ENCODE measurements at regions not wholly inside any gene's neighbourhood (a gene's known extent, or its start where the extent isn't known, plus 50 kb on each side); places are given as distances from the start of the nearest gene placed in this dataset.

- Mint-ChIP-seq H3K36me3 (ENCODE audit: low read depth) (no peaks in the 10 kb centered on the region), H3K9me3 (peaks cover 9% of the 10 kb centered on the region), H3K27ac (no peak overlapping the region), H3K27me3 (no peaks in the 10 kb centered on the region), H3K4me1 (ENCODE audit: low read depth) (no peaks in the 10 kb centered on the region), H3K4me3 (no peak overlapping the region)
- intact Hi-C loops (cut with micrococcal nuclease) = no loop called here
Measured at GRCh38 chr2:221657806-221658205, 85.7 kb upstream of the EPHA4 start.

GRCh38 chr2:221655300-221655699 is 83.2 kb upstream of the EPHA4 start:
- no peak overlapping the region for H3K4me3 Mint-ChIP-seq
- H3K27ac Mint-ChIP-seq = no peak overlapping the region
- H3K9me3 Mint-ChIP-seq = peaks cover 9% of the 10 kb centered on the region
- intact Hi-C loops (cut with micrococcal nuclease) = no loop called here
- no peaks in the 10 kb centered on the region for H3K36me3 Mint-ChIP-seq (ENCODE audit: low read depth)
- no peaks in the 10 kb centered on the region for H3K4me1 Mint-ChIP-seq (ENCODE audit: low read depth)
- no peaks in the 10 kb centered on the region for H3K27me3 Mint-ChIP-seq

GRCh38 chr2:221653182-221653581 is 81.1 kb upstream of the EPHA4 start:
- Mint-ChIP-seq H3K27me3 (no peaks in the 10 kb centered on the region), H3K4me3 (no peak overlapping the region), H3K36me3 (ENCODE audit: low read depth) (no peaks in the 10 kb centered on the region)

GRCh38 chr2:221649051-221649775 is 77.1 kb upstream of the EPHA4 start:
- Mint-ChIP-seq H3K36me3 (ENCODE audit: low read depth) (no peaks in the 10 kb centered on the region), H3K9me3 (no peaks in the 10 kb centered on the region), H3K27ac (no peak overlapping the region), H3K4me1 (ENCODE audit: low read depth) (no peaks in the 10 kb centered on the region), H3K27me3 (no peaks in the 10 kb centered on the region), H3K4me3 (no peak overlapping the region)
- intact Hi-C loops (cut with micrococcal nuclease) = no loop called here

More at GRCh38 chr2:221653182-221653581, 81.1 kb upstream of the EPHA4 start:
- Mint-ChIP-seq H3K4me1 (ENCODE audit: low read depth) (no peaks in the 10 kb centered on the region), H3K27ac (no peak overlapping the region), H3K9me3 (peaks cover 9% of the 10 kb centered on the region)
- intact Hi-C loops (cut with micrococcal nuclease) = no loop called here

GRCh38 chr2:221642447-221642846 is 70.3 kb upstream of the EPHA4 start:
- no peaks in the 10 kb centered on the region for H3K4me1 Mint-ChIP-seq (ENCODE audit: low read depth)
- intact Hi-C loops (cut with micrococcal nuclease) = no loop called here
- peaks cover 8% of the 10 kb centered on the region for H3K9me3 Mint-ChIP-seq
- no peak overlapping the region for H3K4me3 Mint-ChIP-seq
- H3K27me3 Mint-ChIP-seq = no peaks in the 10 kb centered on the region
- H3K36me3 Mint-ChIP-seq (ENCODE audit: low read depth) = no peaks in the 10 kb centered on the region
- no peak overlapping the region for H3K27ac Mint-ChIP-seq

- Mint-ChIP-seq H3K27ac (no peak overlapping the region), H3K36me3 (ENCODE audit: low read depth) (no peaks in the 10 kb centered on the region), H3K4me1 (ENCODE audit: low read depth) (no peaks in the 10 kb centered on the region), H3K4me3 (no peak overlapping the region), H3K9me3 (peaks cover 15% of the 10 kb centered on the region), H3K27me3 (no peaks in the 10 kb centered on the region)
- intact Hi-C loops (cut with micrococcal nuclease) = no loop called here
Measured at GRCh38 chr2:221641181-221641871, 69.2 kb upstream of the EPHA4 start.

- no peak overlapping the region for H3K4me3 Mint-ChIP-seq
- H3K9me3 Mint-ChIP-seq = peaks cover 15% of the 10 kb centered on the region
- H3K4me1 Mint-ChIP-seq (ENCODE audit: low read depth) = no peaks in the 10 kb centered on the region
- H3K36me3 Mint-ChIP-seq (ENCODE audit: low read depth) = no peaks in the 10 kb centered on the region
- intact Hi-C loops (cut with micrococcal nuclease) = no loop called here
- no peaks in the 10 kb centered on the region for H3K27me3 Mint-ChIP-seq
- H3K27ac Mint-ChIP-seq = no peak overlapping the region
Measured at GRCh38 chr2:221640686-221641085, 68.6 kb upstream of the EPHA4 start.

GRCh38 chr2:221637851-221638250 is 65.7 kb upstream of the EPHA4 start:
- H3K27ac Mint-ChIP-seq = no peak overlapping the region
- H3K4me1 Mint-ChIP-seq (ENCODE audit: low read depth) = no peaks in the 10 kb centered on the region
- intact Hi-C loops (cut with micrococcal nuclease) = no loop called here
- no peaks in the 10 kb centered on the region for H3K36me3 Mint-ChIP-seq (ENCODE audit: low read depth)
- no peak overlapping the region for H3K4me3 Mint-ChIP-seq
- no peaks in the 10 kb centered on the region for H3K27me3 Mint-ChIP-seq
- peaks cover 15% of the 10 kb centered on the region for H3K9me3 Mint-ChIP-seq

- H3K4me1 Mint-ChIP-seq (ENCODE audit: low read depth) = no peaks in the 10 kb centered on the region
- no peak overlapping the region for H3K27ac Mint-ChIP-seq
- H3K9me3 Mint-ChIP-seq = peaks cover 9% of the 10 kb centered on the region
Measured at GRCh38 chr2:221635949-221636348, 63.8 kb upstream of the EPHA4 start.

GRCh38 chr2:221629468-221629867 is 57.4 kb upstream of the EPHA4 start:
- H3K27me3 Mint-ChIP-seq = no peaks in the 10 kb centered on the region
- intact Hi-C loops (cut with micrococcal nuclease) = no loop called here
- H3K27ac Mint-ChIP-seq = no peak overlapping the region
- H3K36me3 Mint-ChIP-seq (ENCODE audit: low read depth) = no peaks in the 10 kb centered on the region
- no peaks in the 10 kb centered on the region for H3K4me1 Mint-ChIP-seq (ENCODE audit: low read depth)
- no peaks in the 10 kb centered on the region for H3K9me3 Mint-ChIP-seq
- H3K4me3 Mint-ChIP-seq = no peak overlapping the region

More at GRCh38 chr2:221635949-221636348, 63.8 kb upstream of the EPHA4 start:
- Mint-ChIP-seq H3K36me3 (ENCODE audit: low read depth) (no peaks in the 10 kb centered on the region), H3K27me3 (no peaks in the 10 kb centered on the region), H3K4me3 (no peak overlapping the region)
- intact Hi-C loops (cut with micrococcal nuclease) = no loop called here

GRCh38 chr2:221624475-221624874 is 52.4 kb upstream of the EPHA4 start:
- intact Hi-C loops (cut with micrococcal nuclease) = no loop called here
- Mint-ChIP-seq H3K27ac (no peak overlapping the region), H3K36me3 (ENCODE audit: low read depth) (no peaks in the 10 kb centered on the region), H3K9me3 (no peaks in the 10 kb centered on the region), H3K4me1 (ENCODE audit: low read depth) (no peaks in the 10 kb centered on the region), H3K4me3 (no peak overlapping the region), H3K27me3 (no peaks in the 10 kb centered on the region)

Data from dendritic cell treated with granulocyte-macrophage colony-stimulating factor and Interleukin-4, amounts not matched to agents 40 ng/mL and 50 ng/mL, for 4 days (primary cell).